NCI-H748 (cell line): ENCODE measurements at regions not wholly inside any gene's neighbourhood (a gene's known extent, or its start where the extent isn't known, plus 50 kb on each side); places are given as distances from the start of the nearest gene placed in this dataset.
A peak's percentile ranks its signal among the peaks of the same experiment; 100 is the strongest.

Experiments
- DNase-seq: peaks from one replicate; lab custom pipeline; 2025; ENCODE audit not compliant: unreplicated experiment; lab: John Stamatoyannopoulos, UW

DNA sequence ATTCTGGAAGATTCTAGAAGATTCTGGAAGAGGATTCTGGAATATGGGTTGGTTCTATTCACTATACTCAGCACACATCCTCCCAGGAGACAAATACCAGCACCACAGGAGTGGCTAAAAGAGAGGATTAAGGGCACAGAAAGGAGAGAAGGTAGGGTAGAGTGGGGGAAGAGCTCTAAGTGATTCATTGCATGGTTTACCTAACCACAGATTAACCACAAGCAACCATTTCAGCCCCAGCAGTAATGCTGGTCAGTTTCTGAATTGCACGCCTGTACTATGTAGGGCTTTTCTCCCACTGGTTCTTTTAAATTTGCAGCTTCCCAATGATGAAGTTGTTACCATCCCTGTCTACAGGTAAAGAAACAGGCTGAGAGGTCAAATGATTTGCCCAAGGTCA, 192.7 kb upstream of the PMEPA1 start:
- DNase-seq = no peak

DNA sequence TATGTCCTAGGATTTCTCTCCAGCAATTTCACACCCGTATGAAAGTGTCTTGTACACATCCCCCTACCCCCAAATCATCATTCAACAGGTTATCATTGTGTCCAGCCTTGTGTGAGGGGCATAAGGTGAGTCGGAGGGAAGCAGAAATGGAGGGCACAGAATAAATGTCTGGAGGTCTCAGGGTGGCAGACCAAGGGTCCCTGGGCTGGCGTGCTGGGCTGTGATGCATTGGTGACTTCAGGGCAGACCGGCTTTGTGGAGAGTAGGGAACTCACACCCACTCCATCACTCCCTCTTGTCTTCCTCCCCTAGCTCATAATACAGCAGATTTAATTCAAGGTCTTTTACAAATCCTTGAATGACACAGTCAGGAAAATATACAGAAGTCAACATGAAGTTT, 191.7 kb upstream of the PMEPA1 start:
- no peak for DNase-seq

DNA sequence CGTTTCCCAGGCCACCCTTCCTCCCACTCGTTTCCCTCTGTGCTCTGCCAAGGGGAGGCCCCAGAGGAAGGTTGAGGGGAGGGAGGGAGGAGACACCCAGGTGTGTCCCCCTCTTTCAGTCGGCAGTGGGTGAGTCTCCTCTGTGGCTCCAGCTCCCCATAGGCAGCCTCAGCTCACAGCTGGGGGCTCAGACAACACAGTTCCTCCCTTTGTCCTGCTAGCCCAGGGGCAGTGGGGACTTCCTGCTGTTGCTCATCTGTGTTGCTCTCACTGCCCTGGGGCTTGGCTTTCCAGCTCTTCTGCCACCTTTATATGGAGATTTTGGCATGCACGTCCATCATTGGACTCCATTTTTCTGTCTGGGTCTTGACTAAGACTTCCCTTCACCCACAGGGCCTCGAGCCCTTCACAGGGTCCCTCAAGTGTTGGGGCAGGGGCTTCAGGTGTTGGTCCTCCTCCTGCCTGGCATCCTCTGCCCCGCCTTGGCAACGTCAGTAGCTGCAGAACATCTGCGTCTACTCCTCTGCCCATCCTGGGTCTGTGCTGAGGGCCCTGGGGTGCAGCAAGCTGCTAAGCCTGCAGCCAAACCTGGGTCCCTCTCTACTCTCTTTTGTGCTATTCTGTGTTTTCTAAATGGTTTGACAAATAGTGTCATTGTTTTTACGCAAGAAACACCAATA, 190.6 kb upstream of the PMEPA1 start:
- DNase-seq = no peak

DNA sequence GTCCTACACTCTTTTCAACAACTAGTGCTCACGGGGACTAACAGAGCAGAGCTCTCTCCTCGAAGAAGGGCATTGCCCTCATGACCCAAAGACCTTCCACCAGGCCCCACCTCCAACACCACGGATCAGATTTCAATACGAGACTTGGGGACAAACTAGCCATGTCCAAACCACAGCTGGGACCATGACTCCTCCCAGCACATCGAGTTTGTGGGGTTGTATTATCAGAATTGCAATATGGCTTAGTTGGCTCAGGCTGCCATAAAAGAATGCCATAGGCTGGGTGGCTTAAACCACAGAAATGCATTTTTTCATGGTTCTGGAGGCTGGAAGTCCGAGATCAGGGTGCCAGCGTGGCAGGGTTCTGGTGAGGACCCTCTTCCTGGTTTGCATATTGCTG, 189.7 kb upstream of the PMEPA1 start:
- no peak for DNase-seq

DNA sequence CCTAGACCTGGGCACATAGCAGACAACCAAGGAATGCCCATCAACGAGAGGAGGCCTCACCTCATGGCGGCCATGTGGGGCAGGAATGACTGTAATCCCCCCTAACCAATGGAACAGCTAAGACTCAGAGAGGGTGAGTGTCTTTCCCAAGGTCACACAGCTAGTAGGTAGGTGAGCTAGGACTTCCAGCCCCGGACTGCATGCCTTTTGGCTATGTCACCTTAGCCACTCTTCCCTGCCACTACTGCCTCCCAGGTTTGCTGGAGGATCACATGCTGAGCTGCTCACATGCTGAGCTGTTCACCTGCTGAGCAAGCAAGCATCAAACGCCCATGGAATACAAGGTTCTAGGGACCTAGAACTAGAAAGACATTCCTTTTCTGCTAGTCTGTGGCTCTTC, 188.5 kb upstream of the PMEPA1 start:
- no peak for DNase-seq

DNA sequence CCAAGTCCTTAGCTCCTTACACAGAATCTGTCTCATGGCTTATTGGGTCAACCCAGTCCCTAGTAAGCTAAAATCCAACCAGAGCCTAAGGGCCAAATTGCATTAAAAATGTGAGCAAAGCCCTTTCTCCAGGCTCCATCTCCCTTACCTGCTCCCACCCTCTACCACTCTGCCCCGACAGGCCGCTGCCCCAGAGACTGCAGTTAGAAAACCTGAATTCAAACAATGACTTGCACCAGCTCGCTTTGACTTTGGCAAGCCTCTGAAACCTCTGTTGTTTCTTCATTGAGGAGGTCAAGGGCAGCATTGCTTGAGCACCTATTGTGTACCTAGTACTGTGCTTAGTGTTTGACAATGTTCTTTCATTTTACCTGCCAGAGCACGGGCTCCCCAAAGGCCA, 188.1 kb upstream of the PMEPA1 start:
- DNase-seq = no peak

DNA sequence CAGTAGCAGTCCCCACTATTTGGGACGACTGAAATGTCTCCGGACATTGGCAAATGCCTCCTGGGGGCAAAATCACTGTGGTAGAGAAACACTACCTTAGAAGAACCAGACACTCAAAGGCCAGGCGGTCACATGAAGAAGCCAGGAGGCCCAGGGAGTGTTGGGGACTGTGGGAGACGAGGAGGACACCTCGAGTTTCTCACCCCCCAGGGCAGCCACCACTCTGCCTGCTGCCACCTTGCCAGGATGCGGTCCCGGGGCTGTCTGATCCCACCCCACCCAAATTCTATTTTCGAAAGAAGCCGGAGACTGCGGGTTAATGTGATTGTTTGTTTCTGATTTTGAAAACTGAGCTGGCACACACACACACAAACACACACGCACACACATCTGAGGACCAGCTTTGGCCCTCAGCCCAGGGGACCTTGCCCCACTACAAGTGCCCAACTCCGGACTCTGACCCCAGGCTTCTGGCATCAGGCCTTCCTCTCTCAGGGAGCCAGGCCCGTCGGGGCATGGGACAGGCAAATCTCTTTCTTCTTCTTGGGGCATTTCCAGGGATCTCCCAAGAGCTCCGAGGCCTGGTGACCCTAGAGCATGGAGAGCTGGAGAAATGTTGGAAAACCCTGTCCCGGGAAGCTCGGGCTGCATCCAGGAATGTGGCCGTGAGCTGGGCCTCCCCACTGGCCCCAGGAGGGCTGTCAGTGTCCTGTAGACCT, 187.5 kb upstream of the PMEPA1 start:
- DNase-seq = no peak

DNA sequence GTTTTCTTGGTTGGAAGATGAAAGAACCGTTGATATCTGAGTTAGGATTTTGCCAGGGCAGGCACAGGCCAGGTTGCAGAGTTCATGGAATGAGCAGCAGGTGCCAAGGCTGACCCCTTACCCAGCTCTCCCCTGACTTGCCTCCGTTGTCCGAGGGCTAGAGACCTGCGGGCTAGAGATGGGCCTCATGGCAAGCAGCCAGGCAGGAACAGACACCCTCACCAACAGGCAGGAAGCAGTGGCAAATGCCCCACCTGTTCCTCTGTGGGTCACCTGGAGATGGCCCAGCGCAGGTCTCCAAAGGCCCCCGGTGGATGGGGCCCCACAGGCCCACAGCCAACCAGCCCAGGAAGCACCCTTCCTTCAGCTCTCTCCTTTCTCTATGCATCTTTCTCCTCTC, 186.7 kb upstream of the PMEPA1 start:
- no peak for DNase-seq

DNA sequence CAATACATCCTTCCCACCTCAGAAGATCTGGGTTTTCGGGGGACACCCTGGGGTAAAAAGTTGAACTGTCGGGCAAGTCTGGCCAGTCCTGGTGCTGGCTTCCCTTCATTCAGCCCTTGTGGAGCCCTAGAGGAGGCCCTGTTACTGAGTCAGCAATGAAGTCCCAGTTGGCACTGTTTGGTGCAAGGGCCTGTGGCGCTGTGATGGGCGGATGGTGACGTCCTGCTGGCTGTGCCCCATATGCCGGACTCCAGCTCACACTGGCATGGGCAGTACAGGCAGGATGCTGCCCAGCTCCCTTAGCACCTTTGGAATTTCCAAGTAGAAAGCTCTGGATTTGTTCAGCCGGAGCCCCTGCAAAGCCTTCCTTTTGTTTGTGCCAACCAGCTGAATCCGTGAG, 186.2 kb upstream of the PMEPA1 start:
- DNase-seq = no peak

DNA sequence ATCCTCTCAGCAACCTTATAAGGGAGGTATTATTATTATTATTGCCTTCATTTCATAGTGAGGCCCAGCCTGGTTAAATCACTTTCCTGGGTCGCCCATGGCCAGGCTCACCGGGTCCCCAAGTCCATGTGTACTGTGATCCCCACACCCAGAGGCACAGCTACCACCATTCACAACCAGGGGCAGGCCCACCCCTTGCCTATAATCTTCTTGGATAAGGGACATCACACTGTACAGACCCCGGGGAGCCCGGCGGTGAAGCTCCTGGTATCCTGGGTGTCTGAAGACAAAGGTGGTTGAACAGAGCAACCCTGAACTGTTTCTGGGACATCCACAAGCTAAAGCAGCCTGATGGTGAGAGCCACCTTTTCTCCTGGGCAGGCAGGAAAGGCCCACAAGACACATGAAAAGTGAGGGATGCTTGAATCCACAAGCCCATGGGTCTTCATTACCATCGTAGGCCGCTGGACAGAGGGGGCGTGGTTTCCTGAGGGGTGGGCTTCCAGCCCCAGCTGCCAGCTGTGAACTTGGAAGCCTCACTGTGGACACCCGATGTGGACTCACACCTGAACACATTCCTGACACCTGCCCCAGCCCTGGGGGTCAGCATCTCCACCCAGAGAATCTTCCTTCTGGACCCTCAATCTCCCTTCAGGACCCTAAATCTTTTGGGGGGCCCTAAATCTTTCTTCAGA, 185.5 kb upstream of the PMEPA1 start:
- no peak for DNase-seq

DNA sequence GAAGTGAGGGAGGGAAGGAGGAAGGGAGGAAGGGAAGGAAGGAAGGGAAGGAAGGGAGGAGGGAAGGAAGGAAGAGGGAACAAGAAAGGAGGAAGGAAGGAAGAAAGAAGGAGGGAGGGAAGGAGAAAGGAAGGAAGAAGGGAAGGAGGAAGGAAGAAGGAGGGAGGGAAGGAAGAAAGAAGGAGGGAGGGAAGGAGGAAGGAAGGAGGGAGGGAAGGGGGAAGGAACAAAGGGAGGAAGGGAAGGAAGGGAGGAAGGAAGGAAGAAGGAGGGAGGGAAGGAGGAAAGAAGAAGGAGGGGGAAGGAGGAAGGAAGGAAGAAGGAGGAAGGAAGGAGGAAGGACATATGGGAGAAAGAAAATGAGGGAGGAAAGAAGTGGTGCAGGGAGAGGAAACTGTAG, 184.7 kb upstream of the PMEPA1 start:
- no peak for DNase-seq

DNA sequence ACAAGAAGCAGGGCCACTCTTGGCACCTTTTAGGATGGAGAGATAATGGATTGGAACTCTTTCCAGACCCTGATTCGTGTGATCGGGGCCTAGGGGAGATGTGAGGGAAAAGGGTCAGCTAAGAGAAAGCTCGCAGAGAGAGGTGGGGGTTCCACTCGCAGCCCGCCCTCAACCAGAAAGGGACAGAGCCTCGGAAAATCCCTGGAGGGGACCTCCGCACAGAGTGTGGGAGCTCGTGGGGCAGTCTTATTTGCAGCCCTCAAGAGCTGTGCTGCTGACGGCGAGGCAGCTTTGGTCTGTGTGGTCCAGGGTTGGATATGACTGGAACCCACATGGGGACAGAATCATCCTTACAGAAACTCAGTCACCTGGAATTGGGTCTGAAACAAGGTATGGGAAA, 184.3 kb upstream of the PMEPA1 start:
- DNase-seq = no peak

DNA sequence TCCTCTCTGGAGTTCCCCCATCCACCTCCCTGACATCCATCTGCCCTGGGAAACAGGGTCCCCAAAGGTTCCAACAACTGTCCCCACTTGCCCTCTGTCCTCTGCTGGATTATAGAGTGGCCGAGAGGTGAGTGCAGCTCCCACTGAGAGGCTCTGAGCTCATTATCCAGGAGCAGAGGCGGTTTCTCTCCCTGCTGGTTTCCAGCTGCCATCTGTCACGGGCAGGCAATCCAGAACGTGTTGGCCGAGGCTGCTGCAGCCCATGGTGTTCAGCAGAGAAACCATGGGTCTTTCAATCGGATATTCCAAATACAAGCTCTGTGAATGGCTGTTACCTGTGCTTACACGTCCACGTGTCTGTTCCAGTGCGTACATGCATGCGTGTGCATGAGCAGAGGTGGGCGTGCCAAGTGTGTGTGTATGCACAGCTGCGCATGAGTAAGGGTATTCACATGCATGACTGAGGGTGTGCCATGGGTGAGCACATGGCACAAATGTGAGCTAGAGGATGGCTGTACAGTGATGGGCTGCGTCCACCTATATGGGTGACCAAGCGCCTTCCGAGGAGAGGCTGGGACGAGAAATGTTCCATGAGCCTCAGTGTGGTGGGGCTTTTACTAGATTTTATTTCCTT, 183.7 kb upstream of the PMEPA1 start:
- no peak for DNase-seq

DNA sequence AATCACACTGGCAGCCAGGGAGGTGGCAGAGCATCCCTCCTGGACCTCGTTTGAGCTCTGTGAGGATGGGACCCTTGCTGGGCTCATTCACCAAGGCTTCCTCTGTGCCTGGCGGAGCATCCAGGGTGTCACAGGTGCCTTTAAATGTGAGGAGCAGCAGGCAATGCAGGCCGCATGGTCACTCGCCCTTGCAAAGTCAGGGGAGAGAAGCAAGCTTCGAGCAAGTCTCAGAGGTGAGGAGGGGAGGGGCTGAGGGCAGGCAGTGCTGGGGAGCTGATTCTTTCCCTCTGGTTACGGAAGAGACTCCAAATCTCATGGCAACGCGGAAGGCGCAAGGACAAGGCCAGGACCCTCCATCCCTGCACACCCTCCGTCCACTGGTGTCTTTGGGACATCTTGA, 182.7 kb upstream of the PMEPA1 start:
- DNase-seq = no peak

DNA sequence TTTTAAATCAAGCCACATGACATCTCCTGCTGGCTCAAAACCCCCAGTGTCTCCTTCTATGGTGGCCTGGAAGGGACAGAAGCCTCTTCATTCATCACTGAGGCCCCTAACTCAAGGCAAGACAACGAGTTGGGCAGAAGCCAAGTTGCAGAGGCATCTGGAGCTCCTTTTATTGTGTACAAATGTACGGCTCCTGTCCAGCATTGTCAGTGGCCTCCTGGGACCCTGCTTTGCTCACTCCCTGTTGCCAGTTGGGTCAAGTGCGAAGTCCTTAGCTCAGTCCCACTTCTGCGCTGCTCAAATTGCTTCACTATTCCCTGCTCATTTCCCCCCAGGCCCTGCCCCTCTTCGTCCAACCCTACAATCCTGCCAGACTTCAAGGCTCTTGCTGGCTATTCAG, 181.2 kb upstream of the PMEPA1 start:
- no peak for DNase-seq

DNA sequence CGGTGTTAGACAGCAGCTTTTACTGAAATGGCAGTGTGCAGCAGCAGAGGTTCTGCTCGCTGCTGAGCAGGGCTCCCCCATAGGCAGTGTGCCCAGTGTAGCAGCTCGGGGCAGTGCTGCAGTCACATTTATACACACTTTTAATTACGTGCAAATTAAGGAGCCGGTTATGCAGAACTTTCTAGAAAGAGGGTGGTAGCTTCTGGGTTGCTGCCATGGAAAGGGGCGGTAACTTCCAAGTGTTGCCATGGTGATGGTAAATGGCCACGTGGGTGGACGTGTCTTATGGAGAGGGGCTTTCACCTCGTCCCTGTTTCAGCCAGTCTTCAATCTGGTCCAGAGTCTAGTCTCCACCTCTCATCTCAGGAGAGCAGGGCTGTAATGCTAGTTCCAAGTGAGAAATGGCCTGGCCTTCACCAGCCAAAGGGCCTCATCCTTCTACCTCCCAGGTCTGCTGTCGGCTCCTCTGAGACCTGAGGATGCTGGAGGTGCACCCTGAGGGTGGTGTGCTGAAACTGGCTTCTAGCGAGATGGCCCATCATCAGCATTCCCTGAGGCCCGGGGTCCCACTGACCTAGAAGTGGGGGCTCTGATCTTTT, 180.5 kb upstream of the PMEPA1 start:
- peak; percentile 10 for DNase-seq

DNA sequence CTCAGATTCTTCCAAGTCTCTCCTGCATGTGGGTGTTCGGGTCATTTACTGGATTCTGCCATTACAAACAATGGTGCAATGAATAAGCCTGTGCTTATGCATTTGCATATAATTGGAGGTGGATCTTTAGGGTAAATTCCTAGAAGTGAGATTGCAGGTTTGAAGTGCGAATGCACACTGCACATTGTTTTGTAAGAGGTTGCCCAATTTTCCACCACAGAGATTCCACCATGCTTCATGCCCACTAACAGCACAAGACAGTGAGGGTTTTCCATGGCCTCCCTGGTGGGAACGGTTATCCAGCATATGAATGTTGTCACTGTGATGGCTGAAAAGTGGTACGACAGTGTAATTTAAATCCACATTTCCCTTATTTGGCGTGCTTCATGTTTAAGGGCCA, 178.8 kb upstream of the PMEPA1 start:
- no peak for DNase-seq

DNA sequence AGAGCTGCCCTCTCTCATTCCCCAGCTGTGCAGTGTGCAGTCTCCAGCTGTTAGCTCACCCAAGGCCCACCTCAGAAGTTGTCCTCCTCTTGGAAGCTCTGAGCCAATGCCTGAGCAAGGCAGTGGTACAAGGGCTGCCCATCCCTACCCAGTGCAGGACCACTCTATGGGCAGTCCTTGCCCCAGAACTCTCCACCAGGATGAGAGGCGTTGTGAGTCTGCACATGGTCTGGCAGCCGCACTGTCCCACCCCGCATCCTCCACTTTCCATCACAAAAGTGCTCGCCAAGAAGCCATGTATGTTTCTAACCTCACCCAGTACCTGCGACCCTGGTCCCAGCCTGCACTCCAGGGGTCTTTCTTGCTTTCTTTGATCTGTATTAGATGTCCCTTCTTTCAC, 175.1 kb upstream of the PMEPA1 start:
- no peak for DNase-seq

DNA sequence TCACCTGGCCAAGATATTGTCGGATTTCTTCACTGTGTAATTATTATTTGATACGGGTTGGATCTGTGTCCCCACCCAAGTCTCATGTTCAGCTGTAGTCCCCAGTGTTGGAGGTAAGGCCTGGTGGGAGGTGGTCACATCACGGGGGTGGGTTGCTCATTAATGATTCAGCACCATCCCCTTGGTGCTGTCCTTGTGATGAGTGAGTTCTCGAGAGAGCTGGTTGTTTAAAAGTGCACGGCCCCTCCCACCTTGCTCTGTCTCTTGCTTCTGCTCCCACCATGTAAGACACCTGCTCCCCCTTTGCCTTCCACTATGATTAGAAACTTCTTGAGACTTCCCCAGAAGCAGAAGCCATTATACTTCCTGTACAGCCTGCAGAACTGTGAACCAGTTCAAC, 173.9 kb upstream of the PMEPA1 start:
- no peak for DNase-seq

DNA sequence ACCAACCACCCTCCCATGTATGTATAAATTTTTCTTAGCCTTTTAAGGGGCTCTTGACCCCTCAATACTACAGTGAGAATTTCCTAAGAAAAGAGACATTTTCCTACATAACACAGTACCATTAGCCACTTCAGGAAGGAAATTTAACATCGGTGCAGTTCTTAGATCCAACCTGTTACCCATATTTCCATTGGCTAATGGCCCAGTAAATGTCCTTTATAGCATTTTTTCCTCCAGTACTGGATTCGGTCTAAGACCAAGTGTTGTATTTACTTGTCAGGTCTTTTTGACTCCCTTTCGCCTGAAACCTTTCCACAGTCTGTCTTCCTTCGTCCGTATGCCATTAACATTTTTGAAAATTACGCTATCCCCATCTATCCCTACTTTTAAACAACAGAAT, 173.4 kb upstream of the PMEPA1 start:
- DNase-seq = no peak

DNA sequence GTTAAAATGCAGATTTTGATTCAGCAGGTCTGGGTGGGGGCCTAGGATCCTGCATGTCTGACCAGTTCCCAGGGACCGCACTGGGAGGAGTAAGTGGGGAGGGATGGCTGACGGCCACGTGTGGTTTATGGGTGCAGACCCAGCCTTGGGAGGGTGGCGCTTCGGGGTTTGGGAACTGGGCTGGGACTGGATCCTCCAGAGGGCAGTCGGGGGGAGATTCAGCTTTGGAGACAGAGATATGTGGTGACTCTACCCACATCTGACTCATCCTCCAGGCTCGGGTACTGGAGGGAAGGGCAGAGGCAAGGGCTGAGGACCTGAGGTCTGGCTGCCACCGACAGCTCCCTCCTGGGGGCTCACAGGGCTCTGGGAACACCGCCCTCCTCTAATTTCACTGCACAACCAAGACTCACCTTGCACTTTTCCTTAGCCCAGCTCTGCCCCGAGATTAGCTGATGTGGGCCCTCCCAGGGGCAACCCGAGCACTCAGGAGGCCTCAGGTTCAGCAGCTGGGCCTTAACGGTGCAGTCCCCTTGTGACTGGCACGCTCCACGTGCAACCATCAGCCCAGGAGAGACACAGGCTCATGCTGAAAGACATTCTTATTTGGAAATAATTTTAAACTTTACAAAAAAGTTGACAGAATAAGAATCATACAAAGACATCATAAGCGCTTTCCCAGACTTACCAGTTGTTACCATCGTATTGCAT, 172.8 kb upstream of the PMEPA1 start:
- DNase-seq = no peak
